Ishikawa (cell line): ENCODE measurements at regions not wholly inside any gene's neighbourhood (a gene's known extent, or its start where the extent isn't known, plus 50 kb on each side); places are given as distances from the start of the nearest gene placed in this dataset.

Experiments used
- CEBPB ChIP-seq: IDR thresholded peaks from 2 replicates; pipeline ENCODE4 v1.6.1; 2012
- CREB1 ChIP-seq: IDR thresholded peaks from 2 replicates; pipeline ENCODE4 v1.6.1; 2012; ENCODE audit warnings: low read depth
- EGR1 ChIP-seq: IDR thresholded peaks from 2 replicates; pipeline ENCODE4 v1.6.1; 2012
- EP300 ChIP-seq: IDR thresholded peaks from 2 replicates; pipeline ENCODE4 v1.6.1; 2012; ENCODE audit warnings: borderline replicate concordance
- FOXM1 ChIP-seq: IDR thresholded peaks from 2 replicates; pipeline ENCODE4 v1.6.1; 2012; ENCODE audit warnings: low read depth, borderline replicate concordance
- NFIC ChIP-seq: IDR thresholded peaks from 2 replicates; pipeline ENCODE4 v1.6.1; 2012
- RAD21 ChIP-seq: IDR thresholded peaks from 2 replicates; pipeline ENCODE4 v1.6.1; 2012; ENCODE audit warnings: low read depth
- TAF1 ChIP-seq: IDR thresholded peaks from 2 replicates; pipeline ENCODE4 v1.6.1; 2012; ENCODE audit warnings: low read depth, mild to moderate bottlenecking
- TCF12 ChIP-seq: IDR thresholded peaks from 2 replicates; pipeline ENCODE4 v1.6.1; 2012; ENCODE audit warnings: low read depth
- TEAD4 ChIP-seq: IDR thresholded peaks from 2 replicates; pipeline ENCODE4 v1.6.1; 2012
- YY1 ChIP-seq: IDR thresholded peaks from 2 replicates; pipeline ENCODE4 v1.6.1; 2012; ENCODE audit warnings: low read depth
- ZBTB7A ChIP-seq: IDR thresholded peaks from 2 replicates; pipeline ENCODE4 v1.6.1; 2012; ENCODE audit warnings: low read depth
- TF ChIP-seq, protein P1 (sequence below): IDR thresholded peaks from 2 replicates; pipeline ENCODE4 v1.6.1; 2012
- TF ChIP-seq, protein P2 (sequence below): IDR thresholded peaks from 2 replicates; pipeline ENCODE4 v1.6.1; 2012
- TF ChIP-seq, protein P3 (sequence below): IDR thresholded peaks from 2 replicates; pipeline ENCODE4 v1.6.1; 2012; ENCODE audit warnings: low read depth, mild to moderate bottlenecking

GRCh38 chr3:31157893-31158620 is 263.6 kb upstream of the GADL1 start:
- no peak for TF ChIP-seq NFIC
- TF ChIP-seq EGR1: no peak
- TF ChIP-seq, protein P1, sequence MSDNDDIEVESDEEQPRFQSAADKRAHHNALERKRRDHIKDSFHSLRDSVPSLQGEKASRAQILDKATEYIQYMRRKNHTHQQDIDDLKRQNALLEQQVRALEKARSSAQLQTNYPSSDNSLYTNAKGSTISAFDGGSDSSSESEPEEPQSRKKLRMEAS: no peak
- TF ChIP-seq FOXM1: no peak
- no peak for TF ChIP-seq TCF12
- TF ChIP-seq, protein P2, sequence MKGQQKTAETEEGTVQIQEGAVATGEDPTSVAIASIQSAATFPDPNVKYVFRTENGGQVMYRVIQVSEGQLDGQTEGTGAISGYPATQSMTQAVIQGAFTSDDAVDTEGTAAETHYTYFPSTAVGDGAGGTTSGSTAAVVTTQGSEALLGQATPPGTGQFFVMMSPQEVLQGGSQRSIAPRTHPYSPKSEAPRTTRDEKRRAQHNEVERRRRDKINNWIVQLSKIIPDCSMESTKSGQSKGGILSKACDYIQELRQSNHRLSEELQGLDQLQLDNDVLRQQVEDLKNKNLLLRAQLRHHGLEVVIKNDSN: no peak
- TF ChIP-seq ZBTB7A: no peak
- TF ChIP-seq EP300: no peak
- no peak for TF ChIP-seq RAD21
- TF ChIP-seq YY1: no peak
- TF ChIP-seq TAF1: no peak
- TF ChIP-seq CEBPB: no peak
- no peak for TF ChIP-seq CREB1
- TF ChIP-seq, protein P3, sequence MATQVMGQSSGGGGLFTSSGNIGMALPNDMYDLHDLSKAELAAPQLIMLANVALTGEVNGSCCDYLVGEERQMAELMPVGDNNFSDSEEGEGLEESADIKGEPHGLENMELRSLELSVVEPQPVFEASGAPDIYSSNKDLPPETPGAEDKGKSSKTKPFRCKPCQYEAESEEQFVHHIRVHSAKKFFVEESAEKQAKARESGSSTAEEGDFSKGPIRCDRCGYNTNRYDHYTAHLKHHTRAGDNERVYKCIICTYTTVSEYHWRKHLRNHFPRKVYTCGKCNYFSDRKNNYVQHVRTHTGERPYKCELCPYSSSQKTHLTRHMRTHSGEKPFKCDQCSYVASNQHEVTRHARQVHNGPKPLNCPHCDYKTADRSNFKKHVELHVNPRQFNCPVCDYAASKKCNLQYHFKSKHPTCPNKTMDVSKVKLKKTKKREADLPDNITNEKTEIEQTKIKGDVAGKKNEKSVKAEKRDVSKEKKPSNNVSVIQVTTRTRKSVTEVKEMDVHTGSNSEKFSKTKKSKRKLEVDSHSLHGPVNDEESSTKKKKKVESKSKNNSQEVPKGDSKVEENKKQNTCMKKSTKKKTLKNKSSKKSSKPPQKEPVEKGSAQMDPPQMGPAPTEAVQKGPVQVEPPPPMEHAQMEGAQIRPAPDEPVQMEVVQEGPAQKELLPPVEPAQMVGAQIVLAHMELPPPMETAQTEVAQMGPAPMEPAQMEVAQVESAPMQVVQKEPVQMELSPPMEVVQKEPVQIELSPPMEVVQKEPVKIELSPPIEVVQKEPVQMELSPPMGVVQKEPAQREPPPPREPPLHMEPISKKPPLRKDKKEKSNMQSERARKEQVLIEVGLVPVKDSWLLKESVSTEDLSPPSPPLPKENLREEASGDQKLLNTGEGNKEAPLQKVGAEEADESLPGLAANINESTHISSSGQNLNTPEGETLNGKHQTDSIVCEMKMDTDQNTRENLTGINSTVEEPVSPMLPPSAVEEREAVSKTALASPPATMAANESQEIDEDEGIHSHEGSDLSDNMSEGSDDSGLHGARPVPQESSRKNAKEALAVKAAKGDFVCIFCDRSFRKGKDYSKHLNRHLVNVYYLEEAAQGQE: no peak
- no peak for TF ChIP-seq TEAD4

DNA sequence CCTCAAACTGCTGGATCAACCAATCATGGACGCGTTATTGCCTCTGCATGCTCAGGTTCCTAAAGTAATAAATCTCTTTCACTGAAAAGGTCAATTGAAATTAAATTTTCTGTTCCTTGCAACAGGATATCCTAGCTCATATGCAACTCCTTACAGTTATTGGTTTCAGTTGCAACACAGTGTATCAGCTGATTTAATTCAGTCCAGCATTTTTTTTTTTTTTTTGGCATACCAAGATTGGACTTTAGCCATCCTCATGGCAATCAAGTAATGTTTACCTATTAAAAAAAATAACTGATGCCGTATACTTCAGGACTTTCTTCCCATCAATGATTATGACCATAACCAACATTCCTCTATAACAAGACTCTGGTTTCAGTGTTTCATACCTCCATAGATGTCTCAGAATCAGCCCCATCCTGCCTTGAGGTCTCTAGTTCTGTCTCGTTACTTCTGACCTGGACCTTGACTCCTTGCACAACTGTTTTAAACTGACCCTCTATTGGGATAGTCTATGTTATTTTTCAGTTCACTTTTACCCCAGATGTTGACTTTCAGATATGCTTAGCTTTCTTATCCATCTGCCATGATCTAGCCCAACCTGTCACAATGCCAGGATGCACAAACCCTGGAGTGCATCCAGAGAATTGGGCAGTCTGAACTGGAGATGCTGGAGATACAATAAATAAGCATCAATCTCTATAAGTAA is 265.0 kb upstream of the GADL1 start:
- no peak for TF ChIP-seq CEBPB
- no peak for TF ChIP-seq CREB1
- TF ChIP-seq ZBTB7A: no peak
- TF ChIP-seq TAF1: no peak
- TF ChIP-seq TEAD4: no peak
- no peak for TF ChIP-seq FOXM1
- TF ChIP-seq, protein P3: no peak
- no peak for TF ChIP-seq RAD21
- TF ChIP-seq, protein P1: no peak
- TF ChIP-seq NFIC: no peak

DNA sequence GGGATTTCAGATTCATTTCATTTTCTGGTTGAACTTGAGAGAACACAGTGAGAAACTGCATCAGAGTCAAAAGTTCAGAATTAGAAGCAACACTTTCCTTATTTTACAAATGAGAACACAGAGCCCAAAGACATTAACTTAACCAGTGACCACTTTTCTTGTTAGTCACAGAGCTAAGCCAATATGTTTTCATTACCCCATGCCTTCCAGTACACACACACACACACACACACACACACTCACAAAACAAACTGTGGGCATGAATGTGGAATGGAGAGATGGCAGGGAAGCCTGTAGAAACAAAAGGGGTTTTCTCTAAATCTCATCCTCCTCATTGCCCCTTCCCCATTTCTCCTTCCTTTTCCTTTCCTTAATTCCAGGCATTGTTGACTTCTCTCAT is 267.4 kb upstream of the GADL1 start:
- TF ChIP-seq TCF12 (no peak), NFIC (no peak), CEBPB (no peak), TAF1 (no peak)
- TF ChIP-seq, protein P1: no peak

DNA sequence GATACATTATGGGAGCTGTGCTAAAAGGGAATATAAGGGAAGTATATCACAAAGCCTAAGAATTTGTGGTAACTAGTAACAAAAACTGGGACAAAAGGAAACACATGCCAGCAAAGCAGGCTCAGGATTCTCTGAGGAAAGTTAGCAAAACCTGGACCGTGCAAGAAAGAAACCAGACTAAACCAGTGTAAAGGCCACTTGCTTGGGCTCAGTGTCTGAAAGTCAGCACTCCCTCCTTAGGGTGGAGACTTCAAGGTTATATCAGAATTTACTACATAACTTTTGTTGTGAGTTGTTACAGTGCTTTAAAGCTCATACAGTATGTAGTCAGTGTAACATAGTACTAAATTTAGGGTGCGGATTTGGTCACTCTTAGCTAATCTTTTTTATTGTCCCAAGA is 269.9 kb upstream of the GADL1 start:
- TF ChIP-seq, protein P3: no peak
- TF ChIP-seq EGR1 (no peak), ZBTB7A (no peak), TEAD4 (no peak), TCF12 (no peak), RAD21 (no peak)
